ENCODE measurements at regions not wholly inside any gene's neighbourhood (a gene's known extent, or its start where the extent isn't known, plus 50 kb on each side); places are given as distances from the start of the nearest gene placed in this dataset.

DNA sequence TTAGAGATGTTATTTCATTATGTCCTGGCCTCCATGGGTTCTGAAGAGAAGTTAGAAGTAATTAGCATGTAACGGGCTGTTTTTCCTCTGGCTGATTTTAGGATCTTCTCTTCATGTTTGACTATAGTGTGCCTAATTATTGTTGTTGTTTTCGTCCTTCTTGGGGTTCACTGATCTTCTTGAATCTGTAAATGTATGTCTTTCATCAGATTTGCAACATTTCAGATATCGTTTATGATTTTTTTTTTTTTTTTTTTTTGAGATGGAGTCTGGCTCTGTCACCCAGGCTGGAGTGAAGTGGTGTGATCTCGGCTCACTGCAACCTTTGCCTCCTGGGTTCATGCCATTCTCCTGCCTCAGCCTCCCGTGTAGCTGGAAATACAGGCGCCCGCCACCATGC is 246.7 kb downstream of the TFAP2C start:
- TF ChIP-seq CTCF (conservative IDR thresholded peaks at IDR 0.05; ENCODE audit: low read length): no peak
- TF ChIP-seq EZH2phosphoT487 (IDR thresholded peaks at IDR 0.05; ENCODE audit: borderline replicate concordance, low read depth, low read length): no peak
- ChIA-PET CTCF (ENCODE audit: unreplicated experiment) (no interaction called here), POLR2A (interaction anchor here (0.6 to 0.7 kb wide), 2 partner anchors 69 to 313 kb away, joined by 3 to 4 read pairs; no protein-coding TSS in a partner anchor)
- Histone ChIP-seq H3K79me2 (ENCODE audit: insufficient read depth, low read depth, low read length) (no peaks in the 10 kb centered on the region), H4K20me1 (ENCODE audit: insufficient read depth, low read length) (no peaks in the 10 kb centered on the region), H3K9me3 (ENCODE audit: low read length) (no peaks in the 10 kb centered on the region), H2AFZ (ENCODE audit: low read length) (no peak overlapping the region), H3K27ac (ENCODE audit: low read depth, low read length, poor library complexity, severe bottlenecking) (no peak overlapping the region), H3K4me2 (ENCODE audit: low read length) (no peak overlapping the region), H3K4me3 (ENCODE audit: low read depth, low read length, poor library complexity, severe bottlenecking) (no peak overlapping the region), H3K36me3 (ENCODE audit: insufficient read depth, low read length) (no peaks in the 10 kb centered on the region), H3K9me2 (ENCODE audit: insufficient read depth, low read length) (no peaks in the 10 kb centered on the region), H3K4me1 (ENCODE audit: insufficient read depth, low read length, poor library complexity, severe bottlenecking) (peaks cover 15% of the 10 kb centered on the region)
- intact Hi-C loops (cut with micrococcal nuclease; ENCODE audit: unreplicated experiment): no loop called here
- no TSS peak for BruUV-seq (replicated peaks)
- DNase-seq (ENCODE audit: low spot score): no peak

DNA sequence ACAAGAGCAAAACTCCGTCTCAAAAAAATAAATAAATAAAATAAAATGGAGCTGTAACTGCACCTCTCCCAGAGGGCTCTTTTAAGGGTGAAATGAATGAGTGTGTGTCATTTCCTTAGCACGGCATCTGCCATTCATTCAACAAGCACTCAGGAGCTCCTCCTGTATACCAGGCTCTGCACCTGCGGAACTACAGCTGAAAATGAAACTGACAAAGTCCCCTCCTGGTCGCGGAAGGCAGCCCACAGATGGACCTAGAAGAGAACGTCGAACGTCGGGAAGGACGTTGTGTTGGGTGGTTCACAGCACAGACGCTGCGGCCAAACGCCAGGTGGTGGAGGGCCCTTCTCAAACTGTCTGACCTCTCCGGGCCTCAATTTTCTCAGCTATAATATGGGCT is 256.4 kb downstream of the TFAP2C start:
- no TSS peak for BruUV-seq (replicated peaks)
- ChIA-PET POLR2A (no interaction called here), CTCF (ENCODE audit: unreplicated experiment) (no interaction called here)
- H4K20me1 ChIP-seq (ENCODE audit: insufficient read depth, low read length): no peaks in the 10 kb centered on the region
- H3K9me3 ChIP-seq (ENCODE audit: low read length): no peaks in the 10 kb centered on the region
- H3K27ac ChIP-seq (ENCODE audit: low read depth, low read length, poor library complexity, severe bottlenecking): no peak overlapping the region
- H3K4me2 ChIP-seq (ENCODE audit: low read length): no peak overlapping the region
- no peaks in the 10 kb centered on the region for H3K4me1 ChIP-seq (ENCODE audit: insufficient read depth, low read length, poor library complexity, severe bottlenecking)
- H3K36me3 ChIP-seq (ENCODE audit: insufficient read depth, low read length): no peaks in the 10 kb centered on the region
- H3K4me3 ChIP-seq (ENCODE audit: low read depth, low read length, poor library complexity, severe bottlenecking): no peak overlapping the region
- DNase-seq (ENCODE audit: low spot score): no peak
- H3K79me2 ChIP-seq (ENCODE audit: insufficient read depth, low read depth, low read length): no peaks in the 10 kb centered on the region
- TF ChIP-seq EZH2phosphoT487 (IDR thresholded peaks at IDR 0.05; ENCODE audit: borderline replicate concordance, low read depth, low read length) (no peak), CTCF (conservative IDR thresholded peaks at IDR 0.05; ENCODE audit: low read length) (no peak)
- H2AFZ ChIP-seq (ENCODE audit: low read length): no peak overlapping the region
- no peaks in the 10 kb centered on the region for H3K9me2 ChIP-seq (ENCODE audit: insufficient read depth, low read length)
- intact Hi-C loops (cut with micrococcal nuclease; ENCODE audit: unreplicated experiment): no loop called here

DNA sequence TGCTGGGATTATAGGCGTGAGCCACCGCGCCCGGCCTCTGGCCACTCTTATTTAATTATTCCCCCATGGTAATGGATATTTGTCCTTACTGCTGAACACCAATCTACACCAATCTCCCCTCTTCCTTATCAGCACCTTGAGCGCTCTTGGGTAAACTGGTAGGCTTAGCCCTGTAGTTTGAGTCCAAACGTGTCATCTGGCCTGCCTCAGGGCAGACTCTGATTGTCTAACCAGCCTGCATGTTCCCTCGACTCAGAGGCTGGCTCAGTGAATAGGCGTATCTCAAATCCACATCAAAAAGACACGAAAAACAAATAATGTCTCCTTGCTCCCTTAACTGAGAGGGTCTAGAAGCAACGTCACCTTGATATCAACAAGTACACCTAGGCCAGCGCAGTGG is 260.9 kb downstream of the TFAP2C start:
- H3K4me3 ChIP-seq (ENCODE audit: low read depth, low read length, poor library complexity, severe bottlenecking): no peak overlapping the region
- H2AFZ ChIP-seq (ENCODE audit: low read length): no peak overlapping the region
- H3K4me1 ChIP-seq (ENCODE audit: insufficient read depth, low read length, poor library complexity, severe bottlenecking): peaks cover 11% of the 10 kb centered on the region
- H3K4me2 ChIP-seq (ENCODE audit: low read length): no peak overlapping the region
- CTCF ChIA-PET (ENCODE audit: unreplicated experiment): no interaction called here
- TF ChIP-seq CTCF (conservative IDR thresholded peaks at IDR 0.05; ENCODE audit: low read length) (no peak), EZH2phosphoT487 (IDR thresholded peaks at IDR 0.05; ENCODE audit: borderline replicate concordance, low read depth, low read length) (no peak)
- no peaks in the 10 kb centered on the region for H3K9me3 ChIP-seq (ENCODE audit: low read length)
- no peaks in the 10 kb centered on the region for H3K79me2 ChIP-seq (ENCODE audit: insufficient read depth, low read depth, low read length)
- no peaks in the 10 kb centered on the region for H4K20me1 ChIP-seq (ENCODE audit: insufficient read depth, low read length)
- intact Hi-C loops (cut with micrococcal nuclease; ENCODE audit: unreplicated experiment): no loop called here
- POLR2A ChIA-PET: no interaction called here
- H3K9me2 ChIP-seq (ENCODE audit: insufficient read depth, low read length): no peaks in the 10 kb centered on the region
- H3K36me3 ChIP-seq (ENCODE audit: insufficient read depth, low read length): no peaks in the 10 kb centered on the region
- H3K27ac ChIP-seq (ENCODE audit: low read depth, low read length, poor library complexity, severe bottlenecking): no peak overlapping the region
- no peak for DNase-seq (ENCODE audit: low spot score)
- BruUV-seq (replicated peaks): no TSS peak

All from OCI-LY7 (cell line).